Adrenal gland (tissue), 5 donors: ENCODE measurements at regions not wholly inside any gene's neighbourhood (a gene's known extent, or its start where the extent isn't known, plus 50 kb on each side); places are given as distances from the start of the nearest gene placed in this dataset.

Source experiments
- POLR2A ChIP-seq, 2 donors: fragments of 450-650 bp; IDR thresholded peaks; one replicate each; pipeline ENCODE4 v1.6.1; 2017; ENCODE audit warnings: antibody characterized with exemption in 2 of 2, mild to moderate bottlenecking in 2 of 2, moderate library complexity in 1 of 2
- TF ChIP-seq, protein P1 (sequence below), 6 experiments: fragments of 450-650 bp in 4 of 6; fragments of 200-600 bp in 2 of 6; sonication (generic) in 1 of 6; IDR thresholded peaks; 1 replicate in 5 of 6; 2 replicates in 1 of 6; pipeline versions ENCODE4 v1.5.1 to v1.8.0; 2016 to 2021; ENCODE audit warnings: antibody characterized with exemption in 6 of 6, mild to moderate bottlenecking in 2 of 6, moderate library complexity in 1 of 6
- donor health status: DM: no; HTN: no; CAD: no.

DNA sequence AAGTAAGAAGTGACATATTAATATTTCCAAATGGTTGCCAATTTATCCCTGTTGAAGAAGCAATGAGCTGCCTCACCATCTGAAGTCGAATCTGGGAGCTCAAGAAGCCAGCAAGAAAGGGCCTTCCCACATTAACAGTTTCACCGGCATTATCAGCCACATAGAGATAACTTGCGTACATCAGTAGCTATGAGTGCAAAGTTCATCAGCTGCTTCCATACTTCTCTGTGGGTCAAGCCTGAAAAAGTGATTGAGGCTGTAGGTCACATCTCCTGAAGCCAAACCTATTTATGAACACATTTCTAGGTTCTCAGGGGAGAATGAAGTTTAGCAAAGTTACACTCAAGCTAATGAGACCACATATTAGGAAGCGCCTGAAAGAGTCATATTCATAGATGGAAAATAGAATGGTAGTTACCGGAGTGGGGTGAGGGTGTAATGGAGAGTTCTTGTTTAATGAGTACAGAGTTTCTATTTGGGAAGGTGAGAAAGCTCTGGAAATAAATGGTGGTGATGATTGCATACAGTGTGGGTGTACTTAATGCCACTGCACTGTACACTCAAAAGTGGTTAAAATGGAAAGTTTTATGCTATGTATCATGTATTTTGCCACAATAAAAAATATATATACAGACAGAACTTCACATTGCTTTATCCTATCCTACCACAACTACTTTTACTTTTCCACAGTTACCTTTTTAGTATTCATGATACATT is 189.3 kb upstream of the SP4 start:
- TF ChIP-seq, protein P1, sequence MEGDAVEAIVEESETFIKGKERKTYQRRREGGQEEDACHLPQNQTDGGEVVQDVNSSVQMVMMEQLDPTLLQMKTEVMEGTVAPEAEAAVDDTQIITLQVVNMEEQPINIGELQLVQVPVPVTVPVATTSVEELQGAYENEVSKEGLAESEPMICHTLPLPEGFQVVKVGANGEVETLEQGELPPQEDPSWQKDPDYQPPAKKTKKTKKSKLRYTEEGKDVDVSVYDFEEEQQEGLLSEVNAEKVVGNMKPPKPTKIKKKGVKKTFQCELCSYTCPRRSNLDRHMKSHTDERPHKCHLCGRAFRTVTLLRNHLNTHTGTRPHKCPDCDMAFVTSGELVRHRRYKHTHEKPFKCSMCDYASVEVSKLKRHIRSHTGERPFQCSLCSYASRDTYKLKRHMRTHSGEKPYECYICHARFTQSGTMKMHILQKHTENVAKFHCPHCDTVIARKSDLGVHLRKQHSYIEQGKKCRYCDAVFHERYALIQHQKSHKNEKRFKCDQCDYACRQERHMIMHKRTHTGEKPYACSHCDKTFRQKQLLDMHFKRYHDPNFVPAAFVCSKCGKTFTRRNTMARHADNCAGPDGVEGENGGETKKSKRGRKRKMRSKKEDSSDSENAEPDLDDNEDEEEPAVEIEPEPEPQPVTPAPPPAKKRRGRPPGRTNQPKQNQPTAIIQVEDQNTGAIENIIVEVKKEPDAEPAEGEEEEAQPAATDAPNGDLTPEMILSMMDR (IDR thresholded peaks at IDR 0.05) = no peak
- no peak for TF ChIP-seq POLR2A (IDR thresholded peaks at IDR 0.05)
